SU-DHL-6 (cell line): ENCODE measurements at regions not wholly inside any gene's neighbourhood (a gene's known extent, or its start where the extent isn't known, plus 50 kb on each side); places are given as distances from the start of the nearest gene placed in this dataset.

ENCODE experiments used
- H2AFZ ChIP-seq: fragments of 200-600 bp; sonication (generic); 2 replicates; pipeline ENCODE4 v1.6.1; 2014; ENCODE audit warnings: low read depth, mild to moderate bottlenecking, moderate library complexity, mixed read lengths, antibody characterized with exemption, low read length; ENCODE audit not compliant: severe bottlenecking
- H3F3A ChIP-seq: fragments of 200-600 bp; shearing (Covaris generic); 2 replicates; pipeline ENCODE4 v1.6.0; 2016; ENCODE audit warnings: antibody characterized with exemption, mild to moderate bottlenecking; ENCODE audit not compliant: insufficient read depth
- H3K27ac ChIP-seq: fragments of 200-600 bp; sonication (generic); 2 replicates; pipeline ENCODE4 v1.5.1; 2016; ENCODE audit warnings: low read depth, mild to moderate bottlenecking, low read length, moderate library complexity, mixed read lengths
- H3K27me3 ChIP-seq: fragments of 200-600 bp; sonication (generic), shearing (Covaris generic); 2 replicates; pipeline ENCODE4 v1.6.0; 2014; ENCODE audit warnings: mild to moderate bottlenecking, low read length
- H3K36me3 ChIP-seq: fragments of 200-600 bp; sonication (generic); 2 replicates; pipeline ENCODE4 v1.6.1; 2014; ENCODE audit warnings: mild to moderate bottlenecking, low read length, mixed read lengths
- H3K4me2 ChIP-seq: fragments of 300-600, 200-600 bp; shearing (Covaris generic), sonication (generic); 2 replicates; pipeline ENCODE4 v1.6.0; 2014; ENCODE audit warnings: low read length, low read depth, mild to moderate bottlenecking; ENCODE audit not compliant: poor library complexity, severe bottlenecking
- H3K4me3 ChIP-seq: fragments of 200-600 bp; sonication (generic); 2 replicates; pipeline ENCODE4 v1.5.1; 2014; ENCODE audit warnings: antibody characterized with exemption, low read length, mild to moderate bottlenecking, mixed read lengths; ENCODE audit not compliant: insufficient read depth, poor library complexity, severe bottlenecking
- H3K79me2 ChIP-seq: fragments of 200-600 bp; sonication (generic); 2 replicates; pipeline ENCODE4 v1.6.1; 2014; ENCODE audit warnings: mild to moderate bottlenecking, low read length, moderate library complexity; ENCODE audit not compliant: insufficient read depth
- H3K9ac ChIP-seq: fragments of 200-600 bp; sonication (generic); 2 replicates; pipeline ENCODE4 v1.7.0; 2014; ENCODE audit warnings: mild to moderate bottlenecking, low read length
- H3K9me2 ChIP-seq: fragments of 200-600 bp; sonication (generic); replicated peaks from 2 replicates; pipeline ENCODE4 v1.6.1; 2014; ENCODE audit warnings: low read length; ENCODE audit not compliant: insufficient read depth
- H3K9me3 ChIP-seq: fragments of 200-600 bp; sonication (generic); 2 replicates; pipeline ENCODE4 v1.6.1; 2014; ENCODE audit warnings: low read length, mixed read lengths; ENCODE audit not compliant: insufficient read depth
- H4K20me1 ChIP-seq: fragments of 200-600 bp; sonication (generic); 2 replicates; pipeline ENCODE4 v1.6.1; 2014; ENCODE audit warnings: low read depth, mild to moderate bottlenecking, antibody characterized with exemption, low read length, moderate library complexity, mixed read lengths
- EZH2phosphoT487 ChIP-seq: fragments of 200-600 bp; sonication (generic), shearing (Covaris generic); conservative IDR thresholded peaks from 2 replicates; pipeline ENCODE4 v1.6.1; 2018; ENCODE audit warnings: mild to moderate bottlenecking, antibody characterized with exemption, low read length, moderate library complexity, mixed read lengths
- TF ChIP-seq, protein P1 (sequence below): fragments of 200-600 bp; sonication (generic); IDR thresholded peaks from one replicate; pipeline ENCODE4 v1.5.1; 2017; ENCODE audit warnings: antibody characterized with exemption, mild to moderate bottlenecking, low read length, moderate library complexity; ENCODE audit not compliant: insufficient read depth, poor library complexity, severe bottlenecking

DNA sequence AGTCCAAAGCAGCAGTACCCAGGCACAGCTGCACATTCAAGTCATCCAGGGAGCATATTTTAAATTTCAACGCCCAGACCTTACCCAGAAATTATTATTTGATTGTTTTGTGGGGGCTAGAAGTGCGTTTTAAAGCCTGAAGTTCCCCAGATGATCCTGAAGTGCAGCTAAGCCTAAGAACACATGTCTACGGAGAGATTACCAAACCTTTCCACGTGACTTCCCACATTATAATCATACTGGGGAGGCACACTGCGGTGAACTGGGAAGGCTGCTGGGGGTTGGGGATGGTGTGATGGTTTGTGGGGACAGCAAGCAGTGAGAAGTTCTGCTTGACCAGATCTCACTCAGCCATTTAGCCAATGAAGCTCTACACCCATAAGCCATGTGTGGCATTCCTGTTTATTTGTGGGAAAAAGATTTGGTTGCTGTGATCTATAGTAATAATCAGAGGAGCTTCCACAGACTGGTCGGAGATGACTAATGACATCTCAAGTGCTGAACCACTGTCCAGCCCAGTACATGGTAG, 93.4 kb upstream of the CDH6 start:
- H3K79me2 ChIP-seq, result no peaks in the 10 kb centered on the region
- no peak overlapping the region for H3K4me2 ChIP-seq
- no peak overlapping the region for H2AFZ ChIP-seq
- H4K20me1 ChIP-seq, result no peaks in the 10 kb centered on the region
- no peak overlapping the region for H3K9ac ChIP-seq
- H3K27ac ChIP-seq, result no peak overlapping the region
- H3K9me3 ChIP-seq, result no peaks in the 10 kb centered on the region
- H3K27me3 ChIP-seq, result no peaks in the 10 kb centered on the region
- H3K9me2 ChIP-seq, result no peaks in the 10 kb centered on the region
- H3F3A ChIP-seq, result no peaks in the 10 kb centered on the region
- H3K36me3 ChIP-seq, result no peaks in the 10 kb centered on the region
- TF ChIP-seq EZH2phosphoT487, result no peak
- TF ChIP-seq, protein P1, sequence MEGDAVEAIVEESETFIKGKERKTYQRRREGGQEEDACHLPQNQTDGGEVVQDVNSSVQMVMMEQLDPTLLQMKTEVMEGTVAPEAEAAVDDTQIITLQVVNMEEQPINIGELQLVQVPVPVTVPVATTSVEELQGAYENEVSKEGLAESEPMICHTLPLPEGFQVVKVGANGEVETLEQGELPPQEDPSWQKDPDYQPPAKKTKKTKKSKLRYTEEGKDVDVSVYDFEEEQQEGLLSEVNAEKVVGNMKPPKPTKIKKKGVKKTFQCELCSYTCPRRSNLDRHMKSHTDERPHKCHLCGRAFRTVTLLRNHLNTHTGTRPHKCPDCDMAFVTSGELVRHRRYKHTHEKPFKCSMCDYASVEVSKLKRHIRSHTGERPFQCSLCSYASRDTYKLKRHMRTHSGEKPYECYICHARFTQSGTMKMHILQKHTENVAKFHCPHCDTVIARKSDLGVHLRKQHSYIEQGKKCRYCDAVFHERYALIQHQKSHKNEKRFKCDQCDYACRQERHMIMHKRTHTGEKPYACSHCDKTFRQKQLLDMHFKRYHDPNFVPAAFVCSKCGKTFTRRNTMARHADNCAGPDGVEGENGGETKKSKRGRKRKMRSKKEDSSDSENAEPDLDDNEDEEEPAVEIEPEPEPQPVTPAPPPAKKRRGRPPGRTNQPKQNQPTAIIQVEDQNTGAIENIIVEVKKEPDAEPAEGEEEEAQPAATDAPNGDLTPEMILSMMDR, result no peak
- no peak overlapping the region for H3K4me3 ChIP-seq

DNA sequence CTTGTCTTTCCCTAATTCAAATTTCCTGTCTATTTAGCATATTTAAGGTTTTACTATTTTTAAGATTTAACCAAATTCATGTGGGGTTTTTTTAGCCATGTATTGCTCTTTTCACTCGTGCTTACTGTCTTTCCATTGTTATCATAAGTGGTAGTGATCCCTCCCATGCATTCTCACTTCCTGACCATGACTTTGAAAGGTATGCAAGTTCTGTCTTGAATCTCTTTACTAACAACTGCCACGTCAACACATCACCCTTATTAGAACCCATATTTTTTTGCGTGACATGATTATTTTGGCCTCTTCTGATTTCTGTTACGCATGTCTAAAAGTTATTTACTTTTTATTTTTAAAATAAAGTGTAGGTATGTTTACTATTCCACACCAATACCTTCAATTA, 94.7 kb upstream of the CDH6 start:
- no peak for TF ChIP-seq EZH2phosphoT487
- TF ChIP-seq, protein P1, result no peak
- no peaks in the 10 kb centered on the region for H3F3A ChIP-seq
- no peaks in the 10 kb centered on the region for H3K9me2 ChIP-seq
- H3K36me3 ChIP-seq, result no peaks in the 10 kb centered on the region
- H3K9ac ChIP-seq, result no peak overlapping the region
- no peak overlapping the region for H3K4me3 ChIP-seq
- H3K27me3 ChIP-seq, result no peaks in the 10 kb centered on the region
- no peaks in the 10 kb centered on the region for H3K9me3 ChIP-seq
- H3K27ac ChIP-seq, result no peak overlapping the region
- H4K20me1 ChIP-seq, result no peaks in the 10 kb centered on the region
- H3K4me2 ChIP-seq, result no peak overlapping the region
- H2AFZ ChIP-seq, result no peak overlapping the region
- no peaks in the 10 kb centered on the region for H3K79me2 ChIP-seq

DNA sequence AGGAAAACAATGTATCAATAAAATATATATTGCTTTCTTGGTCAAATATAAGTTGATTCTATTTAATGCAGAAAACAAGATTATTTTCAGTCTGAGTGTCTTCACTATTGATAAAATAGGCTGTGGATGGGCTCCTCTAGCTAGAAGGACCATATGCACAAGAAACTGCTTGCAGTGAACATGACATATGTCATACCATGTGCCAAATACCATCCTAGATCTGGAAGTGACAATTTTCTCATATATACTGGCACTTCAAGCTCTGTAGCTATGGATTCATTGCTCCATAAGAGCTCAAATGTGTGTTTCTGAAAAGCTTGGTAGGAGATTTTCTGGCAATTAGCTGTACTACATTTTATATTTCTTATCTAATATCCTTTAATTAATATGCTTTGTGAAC, 95.6 kb upstream of the CDH6 start:
- Histone ChIP-seq H3K4me2 (no peak overlapping the region), H4K20me1 (no peaks in the 10 kb centered on the region), H3K79me2 (no peaks in the 10 kb centered on the region), H3K4me3 (no peak overlapping the region), H3K9ac (no peak overlapping the region), H3K9me3 (no peaks in the 10 kb centered on the region), H3K27me3 (no peaks in the 10 kb centered on the region), H2AFZ (no peak overlapping the region), H3K27ac (no peak overlapping the region), H3F3A (no peaks in the 10 kb centered on the region), H3K9me2 (no peaks in the 10 kb centered on the region), H3K36me3 (no peaks in the 10 kb centered on the region)
- TF ChIP-seq, protein P1, result no peak
- no peak for TF ChIP-seq EZH2phosphoT487
